Activated CD4-positive, alpha-beta T cell treated with anti-CD3 and anti-CD28 coated beads, Interleukin-2, amount 10 ng/mL, durations not matched to agents 24 days and 14 days (primary cell): ENCODE measurements at regions not wholly inside any gene's neighbourhood (a gene's known extent, or its start where the extent isn't known, plus 50 kb on each side); places are given as distances from the start of the nearest gene placed in this dataset.
A peak's percentile ranks its signal among the peaks of the same experiment; 100 is the strongest.

Experiments used
- DNase-seq: peaks from one replicate; pipeline ENCODE4 v3.0.0; 2022
- H3K27ac Mint-ChIP-seq: one replicate; pipeline ENCODE4 v1.8.0; 2022; ENCODE audit warnings: mild to moderate bottlenecking, mixed read lengths
- H3K27me3 Mint-ChIP-seq: one replicate; pipeline ENCODE4 v1.8.0; 2022; ENCODE audit warnings: mixed read lengths
- H3K36me3 Mint-ChIP-seq: one replicate; pipeline ENCODE4 v1.8.0; 2022; ENCODE audit warnings: low read depth, mild to moderate bottlenecking, mixed read lengths
- H3K4me1 Mint-ChIP-seq: one replicate; pipeline ENCODE4 v1.8.0; 2021; ENCODE audit warnings: mixed read lengths
- H3K4me3 Mint-ChIP-seq: one replicate; pipeline ENCODE4 v1.8.0; 2022; ENCODE audit warnings: mild to moderate bottlenecking, moderate library complexity, mixed read lengths
- H3K9me3 Mint-ChIP-seq: one replicate; pipeline ENCODE4 v1.8.0; 2021; ENCODE audit warnings: mixed read lengths
- intact Hi-C: fragments of 100-400 bp; cut with micrococcal nuclease; formaldehyde crosslinking; loops from one replicate; pipeline ENCODE4 v1.15.1; 2023

GRCh38 chr14:49220492-49220891, 365.7 kb downstream of the RPS29 start:
- no peak overlapping the region for H3K4me3 Mint-ChIP-seq

DNA sequence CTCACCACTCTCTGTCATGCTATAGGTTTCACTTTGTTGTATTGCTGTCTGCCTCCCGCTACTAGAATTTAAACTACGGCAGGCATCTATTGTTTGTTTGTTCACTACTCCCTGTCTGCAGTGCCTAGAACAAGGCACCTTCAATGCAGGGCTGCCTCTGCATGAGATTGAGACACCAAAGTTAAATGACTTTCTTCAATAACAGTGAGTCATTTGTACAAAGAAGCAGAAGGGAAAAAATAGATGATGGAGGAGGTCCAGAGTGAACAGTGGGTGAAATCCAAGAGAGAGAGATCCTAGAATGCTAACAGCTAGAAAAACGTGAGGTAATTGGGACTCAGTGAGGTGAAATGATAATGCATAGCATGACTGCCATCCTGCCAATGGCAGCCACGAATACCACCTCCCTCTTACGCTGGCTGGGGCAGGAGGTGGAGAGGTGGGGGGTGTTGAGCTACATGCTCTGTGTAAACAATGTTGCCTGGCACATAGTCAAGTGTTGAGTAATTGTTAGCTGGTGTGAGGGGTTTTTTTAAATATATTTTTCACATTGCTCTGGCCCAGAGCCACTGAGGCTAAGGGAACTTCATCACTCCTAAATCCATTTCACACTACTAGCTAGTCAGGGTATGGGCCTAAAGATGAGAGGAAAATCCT, 367.6 kb downstream of the RPS29 start:
- H3K36me3 Mint-ChIP-seq, result no peaks in the 10 kb centered on the region
- peak; percentile 31 for DNase-seq
- H3K27me3 Mint-ChIP-seq, result no peaks in the 10 kb centered on the region
- no peak overlapping the region for H3K4me3 Mint-ChIP-seq
- H3K4me1 Mint-ChIP-seq, result no peaks in the 10 kb centered on the region
- intact Hi-C loops, result no loop called here
- no peak overlapping the region for H3K27ac Mint-ChIP-seq
- H3K9me3 Mint-ChIP-seq, result no peaks in the 10 kb centered on the region

More at GRCh38 chr14:49220492-49220891, 365.7 kb downstream of the RPS29 start:
- H3K36me3 Mint-ChIP-seq, result no peaks in the 10 kb centered on the region
- H3K9me3 Mint-ChIP-seq, result no peaks in the 10 kb centered on the region
- H3K4me1 Mint-ChIP-seq, result no peaks in the 10 kb centered on the region
- no peaks in the 10 kb centered on the region for H3K27me3 Mint-ChIP-seq
- intact Hi-C loops, result no loop called here
- H3K27ac Mint-ChIP-seq, result no peak overlapping the region
- DNase-seq, result peak; percentile 43

DNA sequence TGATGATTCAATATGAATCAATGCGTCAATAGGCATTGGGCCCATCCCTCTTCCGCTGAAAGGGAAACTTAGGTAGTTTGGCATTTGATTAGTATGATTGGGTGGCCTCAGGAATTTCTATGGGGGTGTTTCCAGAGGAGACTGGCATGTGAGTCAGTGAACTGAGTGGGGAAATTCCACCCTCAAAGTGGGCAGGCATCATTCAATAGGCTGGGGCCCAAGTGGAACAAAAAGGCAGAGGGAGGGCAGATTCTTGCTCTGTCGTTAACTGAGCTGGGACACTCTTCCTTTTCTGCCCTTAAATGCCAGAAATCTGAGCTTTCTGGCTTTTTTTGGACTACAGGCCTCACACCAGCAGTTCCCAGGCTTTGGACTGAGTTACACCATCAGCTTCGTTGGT, 373.5 kb downstream of the RPS29 start:
- Mint-ChIP-seq H3K27ac (no peak overlapping the region), H3K27me3 (no peaks in the 10 kb centered on the region), H3K4me1 (no peaks in the 10 kb centered on the region), H3K36me3 (no peaks in the 10 kb centered on the region), H3K4me3 (no peak overlapping the region), H3K9me3 (no peaks in the 10 kb centered on the region)
- intact Hi-C loops, result no loop called here
- no peak for DNase-seq

DNA sequence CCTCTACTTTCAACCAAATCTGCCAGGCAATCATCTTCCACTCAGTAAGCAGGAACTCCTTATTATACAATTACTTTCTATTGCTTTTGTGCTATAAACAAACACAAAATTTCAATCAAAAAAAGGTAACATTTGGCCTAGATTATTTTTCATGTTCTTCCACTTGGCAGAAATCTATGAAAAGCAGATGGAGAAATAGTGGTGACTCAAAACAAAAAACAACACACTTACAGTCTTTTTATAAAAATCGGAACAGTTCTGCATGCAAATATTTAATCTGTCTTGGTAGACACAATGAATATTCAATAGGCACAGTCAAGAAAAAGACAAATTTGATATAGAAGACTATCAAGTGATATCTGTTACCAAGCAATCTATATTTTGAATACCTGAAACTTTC, 376.8 kb downstream of the RPS29 start:
- no peak for DNase-seq
- Mint-ChIP-seq H3K4me1 (no peaks in the 10 kb centered on the region), H3K36me3 (no peaks in the 10 kb centered on the region), H3K27me3 (no peaks in the 10 kb centered on the region), H3K9me3 (no peaks in the 10 kb centered on the region), H3K27ac (no peak overlapping the region), H3K4me3 (no peak overlapping the region)
- intact Hi-C loops, result no loop called here

DNA sequence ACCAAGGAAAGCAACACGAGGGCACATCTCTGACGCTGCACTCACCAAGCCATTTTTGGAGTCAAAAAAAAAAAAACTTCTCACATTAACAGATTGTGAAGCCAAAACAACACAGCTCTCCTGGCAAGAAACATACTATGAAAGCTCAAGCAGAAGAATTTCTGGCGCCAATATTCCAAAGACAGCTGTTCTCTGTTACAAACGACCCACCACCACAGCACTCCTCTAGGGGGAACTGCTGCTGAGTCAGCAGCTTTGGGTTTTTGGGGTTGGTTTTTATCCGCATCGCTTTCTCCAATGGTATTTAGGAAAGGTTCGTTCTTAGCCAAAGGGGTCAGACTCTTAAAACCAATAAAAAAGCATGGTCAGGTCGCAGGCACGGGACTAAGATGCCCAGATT, 379.4 kb downstream of the RPS29 start:
- no peaks in the 10 kb centered on the region for H3K27me3 Mint-ChIP-seq
- DNase-seq, result no peak
- no peaks in the 10 kb centered on the region for H3K9me3 Mint-ChIP-seq
- intact Hi-C loops, result no loop called here
- H3K27ac Mint-ChIP-seq, result no peak overlapping the region
- H3K4me3 Mint-ChIP-seq, result no peak overlapping the region
- no peaks in the 10 kb centered on the region for H3K36me3 Mint-ChIP-seq
- no peaks in the 10 kb centered on the region for H3K4me1 Mint-ChIP-seq

DNA sequence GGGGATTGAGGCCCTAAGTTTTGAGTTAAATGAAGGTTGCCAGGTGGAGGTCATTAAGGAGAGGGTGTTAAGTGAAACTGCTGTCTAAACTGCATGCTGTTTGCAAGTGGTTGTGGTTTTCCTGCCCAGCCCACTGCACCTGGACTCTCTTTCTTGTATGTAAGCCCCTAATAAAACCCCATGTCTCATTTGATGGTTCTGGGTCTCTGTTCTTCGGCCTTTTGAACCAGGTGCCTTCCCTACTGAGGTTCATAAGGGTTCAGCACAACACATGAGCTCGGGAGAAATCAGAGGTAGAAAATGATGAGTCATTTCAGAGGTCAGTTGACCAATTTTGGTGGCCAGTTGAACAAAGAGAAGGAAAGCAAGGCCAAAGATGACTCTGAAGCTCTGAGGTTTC, 382.5 kb downstream of the RPS29 start:
- H3K27ac Mint-ChIP-seq, result no peak overlapping the region
- no peak for DNase-seq
- H3K4me1 Mint-ChIP-seq, result no peaks in the 10 kb centered on the region
- H3K27me3 Mint-ChIP-seq, result no peaks in the 10 kb centered on the region
- no peaks in the 10 kb centered on the region for H3K9me3 Mint-ChIP-seq
- intact Hi-C loops, result no loop called here
- H3K4me3 Mint-ChIP-seq, result no peak overlapping the region
- no peaks in the 10 kb centered on the region for H3K36me3 Mint-ChIP-seq

DNA sequence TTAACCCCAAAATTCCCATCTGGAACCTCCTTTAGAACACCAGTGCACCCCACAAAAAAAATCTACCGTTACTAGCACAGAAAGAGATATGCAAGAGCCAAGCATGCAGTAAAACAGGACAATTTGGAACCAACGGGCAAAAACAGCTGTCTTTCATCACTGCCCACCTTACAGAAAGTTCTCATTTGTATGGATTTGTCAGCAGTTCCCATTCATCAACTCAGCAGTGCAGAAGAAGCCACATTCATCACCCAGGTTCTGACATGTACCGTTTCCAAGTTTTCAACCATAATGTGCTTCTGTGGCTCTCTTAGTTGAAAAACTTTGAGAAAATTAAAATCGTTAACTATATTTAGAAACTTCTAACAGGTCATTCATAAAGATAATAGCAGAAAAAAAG, 387.0 kb downstream of the RPS29 start:
- H3K9me3 Mint-ChIP-seq, result no peaks in the 10 kb centered on the region
- no peaks in the 10 kb centered on the region for H3K27me3 Mint-ChIP-seq
- H3K4me3 Mint-ChIP-seq, result no peak overlapping the region
- no peak for DNase-seq
- H3K4me1 Mint-ChIP-seq, result no peaks in the 10 kb centered on the region
- intact Hi-C loops, result no loop called here
- no peak overlapping the region for H3K27ac Mint-ChIP-seq
- H3K36me3 Mint-ChIP-seq, result no peaks in the 10 kb centered on the region

GRCh38 chr14:49196327-49196726, 389.9 kb downstream of the RPS29 start:
- DNase-seq, result no peak
- H3K27me3 Mint-ChIP-seq, result no peaks in the 10 kb centered on the region
- no peaks in the 10 kb centered on the region for H3K36me3 Mint-ChIP-seq
- no peaks in the 10 kb centered on the region for H3K4me1 Mint-ChIP-seq
- H3K27ac Mint-ChIP-seq, result no peak overlapping the region
- intact Hi-C loops, result no loop called here
- H3K4me3 Mint-ChIP-seq, result no peak overlapping the region
- no peaks in the 10 kb centered on the region for H3K9me3 Mint-ChIP-seq

DNA sequence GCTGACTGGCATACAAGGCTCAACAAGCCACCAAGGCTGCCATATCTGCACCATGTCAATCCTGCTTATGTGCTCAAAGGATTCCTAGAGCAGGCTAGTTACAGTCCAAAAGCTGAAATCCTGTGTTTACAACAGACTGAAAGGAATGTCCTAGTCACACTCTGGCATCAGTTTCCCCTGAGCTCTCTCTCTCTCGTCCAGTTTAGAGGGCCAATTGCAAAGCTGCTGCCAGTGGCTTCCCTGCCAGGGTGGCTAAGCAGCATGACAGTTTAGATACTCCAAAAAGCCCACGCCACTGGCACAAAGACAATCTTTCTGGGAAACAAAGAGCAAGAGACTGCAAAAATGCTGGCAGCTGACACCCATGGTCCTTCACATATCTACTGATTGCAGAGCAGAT, 392.1 kb downstream of the RPS29 start:
- no peaks in the 10 kb centered on the region for H3K9me3 Mint-ChIP-seq
- no peak overlapping the region for H3K4me3 Mint-ChIP-seq
- H3K27me3 Mint-ChIP-seq, result no peaks in the 10 kb centered on the region
- H3K4me1 Mint-ChIP-seq, result no peaks in the 10 kb centered on the region
- no peak overlapping the region for H3K27ac Mint-ChIP-seq
- H3K36me3 Mint-ChIP-seq, result no peaks in the 10 kb centered on the region
- intact Hi-C loops, result no loop called here
- no peak for DNase-seq

GRCh38 chr14:49193332-49194065, 392.7 kb downstream of the RPS29 start:
- no peaks in the 10 kb centered on the region for H3K4me1 Mint-ChIP-seq
- no peaks in the 10 kb centered on the region for H3K27me3 Mint-ChIP-seq
- no peak overlapping the region for H3K27ac Mint-ChIP-seq
- no peak overlapping the region for H3K4me3 Mint-ChIP-seq
- DNase-seq, result no peak
- intact Hi-C loops, result no loop called here
- H3K36me3 Mint-ChIP-seq, result no peaks in the 10 kb centered on the region
- H3K9me3 Mint-ChIP-seq, result no peaks in the 10 kb centered on the region

- H3K27ac Mint-ChIP-seq, result no peak overlapping the region
- no peak for DNase-seq
- no peaks in the 10 kb centered on the region for H3K27me3 Mint-ChIP-seq
- H3K4me1 Mint-ChIP-seq, result no peaks in the 10 kb centered on the region
- no peaks in the 10 kb centered on the region for H3K36me3 Mint-ChIP-seq
- intact Hi-C loops, result no loop called here
- no peak overlapping the region for H3K4me3 Mint-ChIP-seq
- H3K9me3 Mint-ChIP-seq, result no peaks in the 10 kb centered on the region
These were observed 394.8 kb downstream of the RPS29 start for GRCh38 chr14:49191380-49191779.

GRCh38 chr14:49189375-49189774, 396.8 kb downstream of the RPS29 start:
- no peak for DNase-seq
- no peak overlapping the region for H3K4me3 Mint-ChIP-seq
- no peaks in the 10 kb centered on the region for H3K4me1 Mint-ChIP-seq
- no peaks in the 10 kb centered on the region for H3K27me3 Mint-ChIP-seq
- no peaks in the 10 kb centered on the region for H3K36me3 Mint-ChIP-seq
- no peaks in the 10 kb centered on the region for H3K9me3 Mint-ChIP-seq
- no peak overlapping the region for H3K27ac Mint-ChIP-seq
- intact Hi-C loops, result no loop called here

DNA sequence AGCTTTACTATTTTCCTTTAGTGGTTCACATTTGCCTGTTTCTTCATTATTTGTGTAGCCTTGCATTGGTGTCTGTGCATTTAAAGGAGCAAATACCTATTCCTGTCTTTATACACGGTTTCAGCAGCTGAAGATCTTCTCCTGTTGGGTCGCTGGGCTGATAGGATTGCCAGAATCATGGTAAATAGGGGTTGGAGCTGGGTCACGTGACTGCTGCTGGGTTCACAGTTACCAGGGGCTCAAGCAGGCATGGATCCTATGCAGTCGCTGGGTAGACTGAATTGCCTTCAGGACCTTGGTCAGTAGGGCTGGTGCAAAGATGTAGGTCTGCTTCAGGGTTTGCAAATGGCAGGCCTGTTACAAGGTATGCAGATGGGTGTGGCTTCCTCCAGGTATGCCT, 398.4 kb downstream of the RPS29 start:
- H3K9me3 Mint-ChIP-seq, result no peaks in the 10 kb centered on the region
- H3K4me3 Mint-ChIP-seq, result no peak overlapping the region
- H3K4me1 Mint-ChIP-seq, result no peaks in the 10 kb centered on the region
- intact Hi-C loops, result no loop called here
- no peak overlapping the region for H3K27ac Mint-ChIP-seq
- DNase-seq, result no peak
- no peaks in the 10 kb centered on the region for H3K27me3 Mint-ChIP-seq
- H3K36me3 Mint-ChIP-seq, result no peaks in the 10 kb centered on the region

- Mint-ChIP-seq H3K27ac (no peak overlapping the region), H3K27me3 (peaks cover 4% of the 10 kb centered on the region)
These were observed 412.3 kb downstream of the RPS29 start for GRCh38 chr14:49173765-49174373.

More at GRCh38 chr14:49173765-49174373, 412.3 kb downstream of the RPS29 start:
- Mint-ChIP-seq H3K9me3 (no peaks in the 10 kb centered on the region), H3K36me3 (no peaks in the 10 kb centered on the region), H3K4me3 (no peak overlapping the region), H3K4me1 (no peaks in the 10 kb centered on the region)
- DNase-seq, result peak; percentile 85
- intact Hi-C loops, result no loop called here
